ENCODE measurements at regions not wholly inside any gene's neighbourhood (a gene's known extent, or its start where the extent isn't known, plus 50 kb on each side); places are given as distances from the start of the nearest gene placed in this dataset.

- no peaks in the 10 kb centered on the region for H3K4me1 Mint-ChIP-seq
- no peaks in the 10 kb centered on the region for H3K27me3 Mint-ChIP-seq
- no peak overlapping the region for H3K4me3 Mint-ChIP-seq
- no peaks in the 10 kb centered on the region for H3K9me3 Mint-ChIP-seq
- no peak for DNase-seq
- no peak overlapping the region for H3K27ac Mint-ChIP-seq
- no peaks in the 10 kb centered on the region for H3K36me3 Mint-ChIP-seq
These were observed 80.3 kb upstream of the PUDP start for GRCh38 chrX:7228226-7228625.

- DNase-seq, result no peak
- no peak overlapping the region for H3K4me3 Mint-ChIP-seq
- H3K9me3 Mint-ChIP-seq, result no peaks in the 10 kb centered on the region
- no peak overlapping the region for H3K27ac Mint-ChIP-seq
- peaks cover 2% of the 10 kb centered on the region for H3K36me3 Mint-ChIP-seq
- H3K27me3 Mint-ChIP-seq, result no peaks in the 10 kb centered on the region
- no peaks in the 10 kb centered on the region for H3K4me1 Mint-ChIP-seq
These were observed 77.4 kb upstream of the PUDP start for GRCh38 chrX:7225338-7225737.

- peaks cover 2% of the 10 kb centered on the region for H3K36me3 Mint-ChIP-seq
- no peak overlapping the region for H3K27ac Mint-ChIP-seq
- no peaks in the 10 kb centered on the region for H3K4me1 Mint-ChIP-seq
- H3K4me3 Mint-ChIP-seq, result no peak overlapping the region
- no peak for DNase-seq
- no peaks in the 10 kb centered on the region for H3K27me3 Mint-ChIP-seq
- H3K9me3 Mint-ChIP-seq, result no peaks in the 10 kb centered on the region
These were observed 75.3 kb upstream of the PUDP start for GRCh38 chrX:7223271-7223670.

- Mint-ChIP-seq H3K27ac (no peak overlapping the region), H3K36me3 (peaks cover 2% of the 10 kb centered on the region), H3K4me3 (no peak overlapping the region), H3K9me3 (no peaks in the 10 kb centered on the region), H3K27me3 (no peaks in the 10 kb centered on the region), H3K4me1 (no peaks in the 10 kb centered on the region)
- DNase-seq, result no peak
These were observed 72.2 kb upstream of the PUDP start for GRCh38 chrX:7220121-7220520.

GRCh38 chrX:7219153-7219705 is 71.3 kb upstream of the PUDP start:
- Mint-ChIP-seq H3K27me3 (no peaks in the 10 kb centered on the region), H3K4me1 (no peaks in the 10 kb centered on the region), H3K9me3 (no peaks in the 10 kb centered on the region), H3K4me3 (no peak overlapping the region), H3K36me3 (peaks cover 2% of the 10 kb centered on the region), H3K27ac (no peak overlapping the region)
- DNase-seq, result no peak

- H3K4me1 Mint-ChIP-seq, result no peaks in the 10 kb centered on the region
- H3K36me3 Mint-ChIP-seq, result peaks cover 2% of the 10 kb centered on the region
- H3K27me3 Mint-ChIP-seq, result no peaks in the 10 kb centered on the region
- H3K27ac Mint-ChIP-seq, result no peak overlapping the region
- DNase-seq, result no peak
- H3K9me3 Mint-ChIP-seq, result no peaks in the 10 kb centered on the region
- no peak overlapping the region for H3K4me3 Mint-ChIP-seq
These were observed 70.6 kb upstream of the PUDP start for GRCh38 chrX:7218321-7219152.

- H3K4me3 Mint-ChIP-seq, result no peak overlapping the region
- H3K4me1 Mint-ChIP-seq, result no peaks in the 10 kb centered on the region
- no peak overlapping the region for H3K27ac Mint-ChIP-seq
- no peak for DNase-seq
- no peaks in the 10 kb centered on the region for H3K9me3 Mint-ChIP-seq
- H3K36me3 Mint-ChIP-seq, result peaks cover 2% of the 10 kb centered on the region
- H3K27me3 Mint-ChIP-seq, result no peaks in the 10 kb centered on the region
These were observed 69.1 kb upstream of the PUDP start for GRCh38 chrX:7216981-7217587.

- Mint-ChIP-seq H3K9me3 (no peaks in the 10 kb centered on the region), H3K36me3 (no peaks in the 10 kb centered on the region), H3K4me3 (no peak overlapping the region), H3K27ac (no peak overlapping the region), H3K4me1 (no peaks in the 10 kb centered on the region), H3K27me3 (no peaks in the 10 kb centered on the region)
- no peak for DNase-seq
These were observed 67.9 kb upstream of the PUDP start for GRCh38 chrX:7215842-7216241.

- no peaks in the 10 kb centered on the region for H3K36me3 Mint-ChIP-seq
- no peak overlapping the region for H3K27ac Mint-ChIP-seq
- H3K27me3 Mint-ChIP-seq, result no peaks in the 10 kb centered on the region
- H3K9me3 Mint-ChIP-seq, result no peaks in the 10 kb centered on the region
- DNase-seq, result no peak
- H3K4me3 Mint-ChIP-seq, result no peak overlapping the region
- H3K4me1 Mint-ChIP-seq, result no peaks in the 10 kb centered on the region
These were observed 66.3 kb upstream of the PUDP start for GRCh38 chrX:7214251-7214650.

- Mint-ChIP-seq H3K36me3 (no peaks in the 10 kb centered on the region), H3K4me1 (peaks cover 7% of the 10 kb centered on the region), H3K27me3 (no peaks in the 10 kb centered on the region), H3K9me3 (no peaks in the 10 kb centered on the region), H3K27ac (no peak overlapping the region), H3K4me3 (no peak overlapping the region)
- DNase-seq, result no peak
These were observed 57.2 kb upstream of the PUDP start for GRCh38 chrX:7205037-7205577.

- Mint-ChIP-seq H3K36me3 (no peaks in the 10 kb centered on the region), H3K9me3 (no peaks in the 10 kb centered on the region), H3K4me3 (no peak overlapping the region), H3K27me3 (no peaks in the 10 kb centered on the region), H3K4me1 (peaks cover 7% of the 10 kb centered on the region), H3K27ac (no peak overlapping the region)
- DNase-seq, result no peak
These were observed 56.7 kb upstream of the PUDP start for GRCh38 chrX:7204619-7205018.

- Mint-ChIP-seq H3K4me1 (peaks cover 7% of the 10 kb centered on the region), H3K36me3 (no peaks in the 10 kb centered on the region), H3K27me3 (no peaks in the 10 kb centered on the region), H3K27ac (no peak overlapping the region), H3K9me3 (no peaks in the 10 kb centered on the region), H3K4me3 (no peak overlapping the region)
- DNase-seq, result no peak
These were observed 54.3 kb upstream of the PUDP start for GRCh38 chrX:7202206-7202605.

GRCh38 chrX:7201496-7201895 is 53.5 kb upstream of the PUDP start:
- no peak overlapping the region for H3K27ac Mint-ChIP-seq
- H3K4me3 Mint-ChIP-seq, result no peak overlapping the region
- DNase-seq, result no peak
- peaks cover 7% of the 10 kb centered on the region for H3K4me1 Mint-ChIP-seq
- H3K27me3 Mint-ChIP-seq, result no peaks in the 10 kb centered on the region
- no peaks in the 10 kb centered on the region for H3K36me3 Mint-ChIP-seq
- no peaks in the 10 kb centered on the region for H3K9me3 Mint-ChIP-seq

- no peaks in the 10 kb centered on the region for H3K4me1 Mint-ChIP-seq
- DNase-seq, result no peak
- no peak overlapping the region for H3K4me3 Mint-ChIP-seq
- no peaks in the 10 kb centered on the region for H3K36me3 Mint-ChIP-seq
- H3K27me3 Mint-ChIP-seq, result no peaks in the 10 kb centered on the region
- no peaks in the 10 kb centered on the region for H3K9me3 Mint-ChIP-seq
- no peak overlapping the region for H3K27ac Mint-ChIP-seq
These were observed 50.5 kb upstream of the PUDP start for GRCh38 chrX:7198499-7198898.
